ENCODE measurements at regions not wholly inside any gene's neighbourhood (a gene's known extent, or its start where the extent isn't known, plus 50 kb on each side); places are given as distances from the start of the nearest gene placed in this dataset.

GRCh38 chr7:54141576-54141975 lies 400.6 kb upstream of the VSTM2A start:
- no peak overlapping the region for H3K4me3 ChIP-seq (ENCODE audit: low read depth, low read length)
- TF ChIP-seq CTCF (IDR thresholded peaks at IDR 0.05; ENCODE audit: insufficient read depth, low read length, missing control alignments) = no peak
- ChIA-PET CTCF (no interaction called here), POLR2A (no interaction called here)
- DNase-seq (ENCODE audit: low read depth, low spot score) = no peak

GRCh38 chr7:54145716-54146115 lies 396.5 kb upstream of the VSTM2A start:
- DNase-seq (ENCODE audit: low read depth, low spot score) = no peak
- POLR2A ChIA-PET = no interaction called here
- H3K4me3 ChIP-seq (ENCODE audit: low read depth, low read length) = no peak overlapping the region
- CTCF ChIA-PET = no interaction called here
- TF ChIP-seq CTCF (IDR thresholded peaks at IDR 0.05; ENCODE audit: insufficient read depth, low read length, missing control alignments) = no peak

- no peak for DNase-seq (ENCODE audit: low read depth, low spot score)
- CTCF ChIA-PET = no interaction called here
- POLR2A ChIA-PET = no interaction called here
- no peak for TF ChIP-seq CTCF (IDR thresholded peaks at IDR 0.05; ENCODE audit: insufficient read depth, low read length, missing control alignments)
- H3K4me3 ChIP-seq (ENCODE audit: low read depth, low read length) = no peak overlapping the region
These were observed 388.7 kb upstream of the VSTM2A start for GRCh38 chr7:54153462-54153861.

GRCh38 chr7:54159088-54159487 lies 383.1 kb upstream of the VSTM2A start:
- no peak overlapping the region for H3K4me3 ChIP-seq (ENCODE audit: low read depth, low read length)
- CTCF ChIA-PET = no interaction called here
- no peak for DNase-seq (ENCODE audit: low read depth, low spot score)
- no peak for TF ChIP-seq CTCF (IDR thresholded peaks at IDR 0.05; ENCODE audit: insufficient read depth, low read length, missing control alignments)
- POLR2A ChIA-PET = no interaction called here

GRCh38 chr7:54161621-54162020 lies 380.6 kb upstream of the VSTM2A start:
- ChIA-PET POLR2A (no interaction called here), CTCF (no interaction called here)
- DNase-seq (ENCODE audit: low read depth, low spot score) = no peak
- H3K4me3 ChIP-seq (ENCODE audit: low read depth, low read length) = no peak overlapping the region
- TF ChIP-seq CTCF (IDR thresholded peaks at IDR 0.05; ENCODE audit: insufficient read depth, low read length, missing control alignments) = no peak

- DNase-seq (ENCODE audit: low read depth, low spot score) = no peak
- no peak for TF ChIP-seq CTCF (IDR thresholded peaks at IDR 0.05; ENCODE audit: insufficient read depth, low read length, missing control alignments)
- POLR2A ChIA-PET = no interaction called here
- CTCF ChIA-PET = no interaction called here
- H3K4me3 ChIP-seq (ENCODE audit: low read depth, low read length) = no peak overlapping the region
These were observed 375.8 kb upstream of the VSTM2A start for GRCh38 chr7:54166419-54166818.

Data from AG04449 (cell line).